ENCODE measurements at regions not wholly inside any gene's neighbourhood (a gene's known extent, or its start where the extent isn't known, plus 50 kb on each side); places are given as distances from the start of the nearest gene placed in this dataset.

DNA sequence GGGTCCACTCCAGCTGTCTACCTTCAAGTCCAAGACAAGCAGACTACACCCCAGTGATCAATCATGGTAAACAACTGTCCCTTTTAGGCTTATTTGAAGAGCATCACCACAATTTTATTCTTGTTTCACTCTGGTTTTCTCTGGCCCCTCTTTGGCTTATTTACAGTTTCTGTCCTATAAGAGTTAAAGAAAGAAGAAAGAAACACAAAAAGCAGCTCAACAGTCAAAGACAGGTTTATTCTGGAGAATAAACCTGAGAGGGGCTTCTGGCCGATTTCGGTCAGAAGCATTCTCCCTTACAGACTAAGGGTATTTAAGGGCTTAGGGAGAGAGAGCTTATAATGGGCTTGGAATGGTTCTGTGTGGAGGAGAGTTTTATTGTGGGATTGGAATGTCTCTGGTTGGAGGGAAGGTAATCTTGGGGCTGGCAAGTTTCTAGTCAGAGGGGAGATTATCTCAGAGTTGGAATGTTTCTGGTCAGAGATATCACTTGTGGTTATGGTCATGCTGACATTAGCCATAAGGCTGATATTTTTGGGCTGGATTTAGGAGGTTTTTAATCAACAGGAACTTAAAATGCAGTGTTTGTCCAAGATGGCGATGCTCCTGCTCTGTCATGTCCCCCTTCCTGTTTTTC is 161.0 kb downstream of the URB2 start:
- Histone ChIP-seq H3K9me3 (ENCODE audit: control insufficient read depth, insufficient read depth, low read length) (no peaks in the 10 kb centered on the region), H3K27me3 (ENCODE audit: control insufficient read depth, insufficient read depth, low read length) (no peaks in the 10 kb centered on the region), H3K4me1 (ENCODE audit: control insufficient read depth, insufficient read depth, low read length) (no peaks in the 10 kb centered on the region), H3K4me3 (ENCODE audit: low read depth, low read length) (no peak overlapping the region), H3K36me3 (ENCODE audit: control insufficient read depth, insufficient read depth, low read length) (no peaks in the 10 kb centered on the region), H3K27ac (ENCODE audit: low read depth, low read length) (no peak overlapping the region)
- 93% methylated on average over 2 of the region's 3 CpGs for WGBS (ENCODE audit: insufficient coverage)
- no peak for DNase-seq (ENCODE audit: low read depth in 4 of 6, low spot score in 6 of 6)

- Histone ChIP-seq H3K4me1 (ENCODE audit: control insufficient read depth, insufficient read depth, low read length) (no peaks in the 10 kb centered on the region), H3K4me3 (ENCODE audit: low read depth, low read length) (no peak overlapping the region), H3K36me3 (ENCODE audit: control insufficient read depth, insufficient read depth, low read length) (no peaks in the 10 kb centered on the region), H3K9me3 (ENCODE audit: control insufficient read depth, insufficient read depth, low read length) (no peaks in the 10 kb centered on the region), H3K27ac (ENCODE audit: low read depth, low read length) (no peak overlapping the region), H3K27me3 (ENCODE audit: control insufficient read depth, insufficient read depth, low read length) (no peaks in the 10 kb centered on the region)
- no peak for DNase-seq (ENCODE audit: low read depth in 4 of 6, low spot score in 6 of 6)
- WGBS (ENCODE audit: insufficient coverage), result 73% methylated on average over 4 of the region's 6 CpGs
Measured at GRCh38 chr1:229788004-229788403, 162.0 kb downstream of the URB2 start.

GRCh38 chr1:229792012-229792975 is 166.2 kb downstream of the URB2 start:
- Histone ChIP-seq H3K36me3 (ENCODE audit: control insufficient read depth, insufficient read depth, low read length) (no peaks in the 10 kb centered on the region), H3K4me1 (ENCODE audit: control insufficient read depth, insufficient read depth, low read length) (no peaks in the 10 kb centered on the region), H3K27me3 (ENCODE audit: control insufficient read depth, insufficient read depth, low read length) (no peaks in the 10 kb centered on the region), H3K9me3 (ENCODE audit: control insufficient read depth, insufficient read depth, low read length) (no peaks in the 10 kb centered on the region), H3K27ac (ENCODE audit: low read depth, low read length) (no peak overlapping the region), H3K4me3 (ENCODE audit: low read depth, low read length) (no peak overlapping the region)
- 100% methylated on average over 2 of the region's 6 CpGs for WGBS (ENCODE audit: insufficient coverage)
- no peak for DNase-seq (ENCODE audit: low read depth in 4 of 6, low spot score in 6 of 6)

- WGBS (ENCODE audit: insufficient coverage), result 97% methylated on average over 3 of the region's 5 CpGs
- Histone ChIP-seq H3K27ac (ENCODE audit: low read depth, low read length) (no peak overlapping the region), H3K4me1 (ENCODE audit: control insufficient read depth, insufficient read depth, low read length) (no peaks in the 10 kb centered on the region), H3K36me3 (ENCODE audit: control insufficient read depth, insufficient read depth, low read length) (no peaks in the 10 kb centered on the region), H3K27me3 (ENCODE audit: control insufficient read depth, insufficient read depth, low read length) (no peaks in the 10 kb centered on the region), H3K4me3 (ENCODE audit: low read depth, low read length) (no peak overlapping the region), H3K9me3 (ENCODE audit: control insufficient read depth, insufficient read depth, low read length) (no peaks in the 10 kb centered on the region)
- no peak for DNase-seq (ENCODE audit: low read depth in 4 of 6, low spot score in 6 of 6)
Measured at GRCh38 chr1:229793488-229793887, 167.4 kb downstream of the URB2 start.

- WGBS (ENCODE audit: insufficient coverage), result 90% methylated on average over 2 of the region's 3 CpGs
Measured at GRCh38 chr1:229798558-229798957, 172.5 kb downstream of the URB2 start.

GRCh38 chr1:229803626-229804217 is 177.7 kb downstream of the URB2 start:
- H3K27ac ChIP-seq (ENCODE audit: low read depth, low read length), result no peak overlapping the region
- no peaks in the 10 kb centered on the region for H3K36me3 ChIP-seq (ENCODE audit: control insufficient read depth, insufficient read depth, low read length)
- DNase-seq (ENCODE audit: low read depth in 4 of 6, low spot score in 6 of 6), result no peak
- no peaks in the 10 kb centered on the region for H3K9me3 ChIP-seq (ENCODE audit: control insufficient read depth, insufficient read depth, low read length)
- 91% methylated on average over 4 of the region's 4 CpGs for WGBS (ENCODE audit: insufficient coverage)
- no peaks in the 10 kb centered on the region for H3K27me3 ChIP-seq (ENCODE audit: control insufficient read depth, insufficient read depth, low read length)
- no peaks in the 10 kb centered on the region for H3K4me1 ChIP-seq (ENCODE audit: control insufficient read depth, insufficient read depth, low read length)
- H3K4me3 ChIP-seq (ENCODE audit: low read depth, low read length), result no peak overlapping the region

More at GRCh38 chr1:229798558-229798957, 172.5 kb downstream of the URB2 start:
- no peaks in the 10 kb centered on the region for H3K9me3 ChIP-seq (ENCODE audit: control insufficient read depth, insufficient read depth, low read length)
- H3K4me1 ChIP-seq (ENCODE audit: control insufficient read depth, insufficient read depth, low read length), result no peaks in the 10 kb centered on the region
- no peaks in the 10 kb centered on the region for H3K36me3 ChIP-seq (ENCODE audit: control insufficient read depth, insufficient read depth, low read length)
- DNase-seq (ENCODE audit: low read depth in 4 of 6, low spot score in 6 of 6), result no peak
- no peaks in the 10 kb centered on the region for H3K27me3 ChIP-seq (ENCODE audit: control insufficient read depth, insufficient read depth, low read length)
- H3K4me3 ChIP-seq (ENCODE audit: low read depth, low read length), result no peak overlapping the region
- no peak overlapping the region for H3K27ac ChIP-seq (ENCODE audit: low read depth, low read length)

GRCh38 chr1:229808272-229808671 is 182.2 kb downstream of the URB2 start:
- Histone ChIP-seq H3K9me3 (ENCODE audit: control insufficient read depth, insufficient read depth, low read length) (peaks cover 6% of the 10 kb centered on the region), H3K36me3 (ENCODE audit: control insufficient read depth, insufficient read depth, low read length) (no peaks in the 10 kb centered on the region), H3K27me3 (ENCODE audit: control insufficient read depth, insufficient read depth, low read length) (no peaks in the 10 kb centered on the region), H3K27ac (ENCODE audit: low read depth, low read length) (no peak overlapping the region), H3K4me3 (ENCODE audit: low read depth, low read length) (no peak overlapping the region), H3K4me1 (ENCODE audit: control insufficient read depth, insufficient read depth, low read length) (no peaks in the 10 kb centered on the region)
- DNase-seq (ENCODE audit: low read depth in 4 of 6, low spot score in 6 of 6), result no peak
- WGBS (ENCODE audit: insufficient coverage), result no CpG with 5 or more reads among the region's 2 CpGs

DNA sequence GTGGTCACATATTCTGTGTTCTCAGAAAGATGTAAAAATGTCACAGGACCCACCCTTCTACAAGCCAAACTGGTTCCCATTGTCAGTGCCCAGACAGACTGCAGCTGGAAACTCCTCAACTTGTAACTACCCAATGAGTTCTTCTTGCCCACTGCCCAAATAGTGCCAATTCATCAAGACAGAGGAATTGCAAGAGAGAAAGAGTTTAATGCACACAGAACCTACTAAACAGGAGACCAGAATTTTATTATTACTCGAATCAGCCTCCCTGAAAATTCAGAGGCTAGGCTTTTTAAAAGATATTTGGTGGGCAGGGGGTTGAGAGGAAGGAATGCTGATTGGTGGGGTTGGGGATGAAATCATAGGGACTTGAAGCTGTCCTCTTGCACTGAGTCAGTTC is 184.1 kb downstream of the URB2 start:
- 86% methylated on average over 1 of the region's 1 CpG for WGBS (ENCODE audit: insufficient coverage)
- Histone ChIP-seq H3K27ac (ENCODE audit: low read depth, low read length) (no peak overlapping the region), H3K36me3 (ENCODE audit: control insufficient read depth, insufficient read depth, low read length) (no peaks in the 10 kb centered on the region), H3K4me1 (ENCODE audit: control insufficient read depth, insufficient read depth, low read length) (no peaks in the 10 kb centered on the region), H3K27me3 (ENCODE audit: control insufficient read depth, insufficient read depth, low read length) (no peaks in the 10 kb centered on the region), H3K4me3 (ENCODE audit: low read depth, low read length) (no peak overlapping the region), H3K9me3 (ENCODE audit: control insufficient read depth, insufficient read depth, low read length) (peaks cover 6% of the 10 kb centered on the region)
- no peak for DNase-seq (ENCODE audit: low read depth in 4 of 6, low spot score in 6 of 6)

DNA sequence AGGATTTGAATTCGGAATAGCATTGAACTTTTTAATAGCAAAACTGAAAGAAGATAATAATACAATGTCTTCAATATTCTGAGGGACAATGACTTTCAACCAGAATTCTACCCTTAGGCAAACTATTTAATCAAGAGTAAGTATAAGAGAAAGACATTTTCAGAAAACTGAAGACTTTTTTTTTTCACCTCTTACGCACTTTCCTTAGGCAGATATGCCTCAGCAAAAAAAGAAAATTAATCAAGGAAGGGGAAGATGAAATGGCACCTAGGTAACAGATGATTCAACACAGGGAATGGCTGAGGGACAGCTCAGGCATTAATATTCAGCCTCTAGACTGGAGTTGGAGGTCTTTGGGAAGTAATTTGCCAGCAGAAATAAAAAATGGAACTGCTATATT is 184.9 kb downstream of the URB2 start:
- Histone ChIP-seq H3K27ac (ENCODE audit: low read depth, low read length) (no peak overlapping the region), H3K9me3 (ENCODE audit: control insufficient read depth, insufficient read depth, low read length) (peaks cover 6% of the 10 kb centered on the region), H3K4me3 (ENCODE audit: low read depth, low read length) (no peak overlapping the region), H3K4me1 (ENCODE audit: control insufficient read depth, insufficient read depth, low read length) (no peaks in the 10 kb centered on the region), H3K36me3 (ENCODE audit: control insufficient read depth, insufficient read depth, low read length) (no peaks in the 10 kb centered on the region), H3K27me3 (ENCODE audit: control insufficient read depth, insufficient read depth, low read length) (no peaks in the 10 kb centered on the region)
- WGBS (ENCODE audit: insufficient coverage), result no CpG with 5 or more reads among the region's 2 CpGs
- DNase-seq (ENCODE audit: low read depth in 4 of 6, low spot score in 6 of 6), result no peak

Data from spinal cord (tissue), 9 donors.